HEK293 (cell line): ENCODE measurements at regions not wholly inside any gene's neighbourhood (a gene's known extent, or its start where the extent isn't known, plus 50 kb on each side); places are given as distances from the start of the nearest gene placed in this dataset.

ENCODE experiments used
- SP7 ChIP-seq: fragments of 450-650 bp; formaldehyde crosslinking; IDR thresholded peaks from 2 replicates; pipeline ENCODE4 v1.5.1; 2016; ENCODE audit warnings: missing biosample characterization, missing genetic modification characterization
- TCF7L2 ChIP-seq: IDR thresholded peaks from 2 replicates; pipeline ENCODE4 v1.6.1; 2011; ENCODE audit warnings: low read depth, mild to moderate bottlenecking, inconsistent platforms, low read length, moderate library complexity, borderline replicate concordance
- ZNF324 ChIP-seq: fragments of 450-650 bp; formaldehyde crosslinking; IDR thresholded peaks from 2 replicates; pipeline ENCODE4 v1.5.1; 2016; ENCODE audit warnings: missing biosample characterization, missing genetic modification characterization
- ZNF501 ChIP-seq: fragments of 450-650 bp; formaldehyde crosslinking; IDR thresholded peaks from 2 replicates; pipeline ENCODE4 v1.5.1; 2016; ENCODE audit warnings: missing biosample characterization, missing genetic modification characterization
- ZNF548 ChIP-seq: fragments of 450-650 bp; formaldehyde crosslinking; IDR thresholded peaks from 2 replicates; pipeline ENCODE4 v1.5.1; 2016; ENCODE audit warnings: missing biosample characterization, missing genetic modification characterization
- ZNF561 ChIP-seq: fragments of 450-650 bp; IDR thresholded peaks from 2 replicates; pipeline ENCODE4 v1.5.1; 2018; ENCODE audit warnings: missing biosample characterization, missing genetic modification characterization, borderline replicate concordance
- ZNF777 ChIP-seq: fragments of 450-650 bp; formaldehyde crosslinking; IDR thresholded peaks from 2 replicates; pipeline ENCODE4 v1.5.1; 2017; ENCODE audit warnings: missing biosample characterization, missing genetic modification characterization, borderline replicate concordance
- TF ChIP-seq, protein P1 (sequence below): fragments of 450-650 bp; formaldehyde crosslinking; conservative IDR thresholded peaks from 2 replicates; pipeline ENCODE4 v1.5.1; 2016; ENCODE audit warnings: low read depth, missing biosample characterization, missing genetic modification characterization
- TF ChIP-seq, protein P2 (sequence below): IDR thresholded peaks from 2 replicates; pipeline ENCODE4 v1.6.1; 2011; ENCODE audit warnings: mild to moderate bottlenecking, low read depth, low read length, borderline replicate concordance
- TF ChIP-seq, protein P3 (sequence below): sonication (generic); formaldehyde crosslinking; IDR thresholded peaks from 2 replicates; pipeline ENCODE4 v1.8.1; 2022; ENCODE audit warnings: mild to moderate bottlenecking, moderate library complexity, missing genetic modification reagents
- TF ChIP-seq, protein P4 (sequence below): fragments of 450-650 bp; formaldehyde crosslinking; IDR thresholded peaks from 2 replicates; pipeline ENCODE4 v1.5.1; 2016; ENCODE audit warnings: missing biosample characterization, missing genetic modification characterization
- TF ChIP-seq, protein P5 (sequence below): fragments of 450-650 bp; formaldehyde crosslinking; IDR thresholded peaks from 2 replicates; pipeline ENCODE4 v1.5.1; 2016; ENCODE audit warnings: missing biosample characterization, missing genetic modification characterization

DNA sequence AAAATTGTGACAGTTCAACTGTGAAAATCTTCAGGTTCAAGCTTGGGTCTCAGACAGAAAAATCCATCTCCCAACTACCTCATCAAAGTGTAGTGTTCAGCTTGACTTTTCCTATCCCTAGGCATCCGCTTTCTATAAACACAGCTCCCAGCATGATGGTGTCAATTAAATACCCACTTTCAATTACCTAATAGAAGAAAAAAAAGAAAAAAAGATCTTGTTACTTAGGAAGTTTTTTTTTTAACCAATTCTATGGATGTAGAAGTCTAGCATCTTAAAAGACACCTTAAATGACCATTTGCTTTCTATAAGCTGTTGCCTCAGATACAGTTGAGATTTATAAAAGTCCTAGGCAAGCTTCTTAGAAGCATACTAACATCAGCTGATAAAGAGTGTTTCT is 244.1 kb upstream of the MTNR1B start:
- TF ChIP-seq ZNF548 (tag by site-specific recombination) (no peak), ZNF561 (tag by site-specific recombination) (no peak), ZNF501 (tag by site-specific recombination) (no peak), ZNF777 (tag by site-specific recombination) (no peak), ZNF324 (tag by site-specific recombination) (no peak), SP7 (tag by site-specific recombination) (no peak), TCF7L2 (no peak)
- TF ChIP-seq, protein P1, sequence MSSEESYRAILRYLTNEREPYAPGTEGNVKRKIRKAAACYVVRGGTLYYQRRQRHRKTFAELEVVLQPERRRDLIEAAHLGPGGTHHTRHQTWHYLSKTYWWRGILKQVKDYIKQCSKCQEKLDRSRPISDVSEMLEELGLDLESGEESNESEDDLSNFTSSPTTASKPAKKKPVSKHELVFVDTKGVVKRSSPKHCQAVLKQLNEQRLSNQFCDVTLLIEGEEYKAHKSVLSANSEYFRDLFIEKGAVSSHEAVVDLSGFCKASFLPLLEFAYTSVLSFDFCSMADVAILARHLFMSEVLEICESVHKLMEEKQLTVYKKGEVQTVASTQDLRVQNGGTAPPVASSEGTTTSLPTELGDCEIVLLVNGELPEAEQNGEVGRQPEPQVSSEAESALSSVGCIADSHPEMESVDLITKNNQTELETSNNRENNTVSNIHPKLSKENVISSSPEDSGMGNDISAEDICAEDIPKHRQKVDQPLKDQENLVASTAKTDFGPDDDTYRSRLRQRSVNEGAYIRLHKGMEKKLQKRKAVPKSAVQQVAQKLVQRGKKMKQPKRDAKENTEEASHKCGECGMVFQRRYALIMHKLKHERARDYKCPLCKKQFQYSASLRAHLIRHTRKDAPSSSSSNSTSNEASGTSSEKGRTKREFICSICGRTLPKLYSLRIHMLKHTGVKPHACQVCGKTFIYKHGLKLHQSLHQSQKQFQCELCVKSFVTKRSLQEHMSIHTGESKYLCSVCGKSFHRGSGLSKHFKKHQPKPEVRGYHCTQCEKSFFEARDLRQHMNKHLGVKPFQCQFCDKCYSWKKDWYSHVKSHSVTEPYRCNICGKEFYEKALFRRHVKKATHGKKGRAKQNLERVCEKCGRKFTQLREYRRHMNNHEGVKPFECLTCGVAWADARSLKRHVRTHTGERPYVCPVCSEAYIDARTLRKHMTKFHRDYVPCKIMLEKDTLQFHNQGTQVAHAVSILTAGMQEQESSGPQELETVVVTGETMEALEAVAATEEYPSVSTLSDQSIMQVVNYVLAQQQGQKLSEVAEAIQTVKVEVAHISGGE (tag by site-specific recombination) = no peak
- TF ChIP-seq, protein P2, sequence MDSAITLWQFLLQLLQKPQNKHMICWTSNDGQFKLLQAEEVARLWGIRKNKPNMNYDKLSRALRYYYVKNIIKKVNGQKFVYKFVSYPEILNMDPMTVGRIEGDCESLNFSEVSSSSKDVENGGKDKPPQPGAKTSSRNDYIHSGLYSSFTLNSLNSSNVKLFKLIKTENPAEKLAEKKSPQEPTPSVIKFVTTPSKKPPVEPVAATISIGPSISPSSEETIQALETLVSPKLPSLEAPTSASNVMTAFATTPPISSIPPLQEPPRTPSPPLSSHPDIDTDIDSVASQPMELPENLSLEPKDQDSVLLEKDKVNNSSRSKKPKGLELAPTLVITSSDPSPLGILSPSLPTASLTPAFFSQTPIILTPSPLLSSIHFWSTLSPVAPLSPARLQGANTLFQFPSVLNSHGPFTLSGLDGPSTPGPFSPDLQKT = no peak
- TF ChIP-seq, protein P3, sequence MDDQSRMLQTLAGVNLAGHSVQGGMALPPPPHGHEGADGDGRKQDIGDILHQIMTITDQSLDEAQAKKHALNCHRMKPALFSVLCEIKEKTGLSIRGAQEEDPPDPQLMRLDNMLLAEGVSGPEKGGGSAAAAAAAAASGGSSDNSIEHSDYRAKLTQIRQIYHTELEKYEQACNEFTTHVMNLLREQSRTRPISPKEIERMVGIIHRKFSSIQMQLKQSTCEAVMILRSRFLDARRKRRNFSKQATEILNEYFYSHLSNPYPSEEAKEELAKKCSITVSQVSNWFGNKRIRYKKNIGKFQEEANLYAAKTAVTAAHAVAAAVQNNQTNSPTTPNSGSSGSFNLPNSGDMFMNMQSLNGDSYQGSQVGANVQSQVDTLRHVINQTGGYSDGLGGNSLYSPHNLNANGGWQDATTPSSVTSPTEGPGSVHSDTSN (CRISPR knock-in tag) = no peak
- TF ChIP-seq, protein P4, sequence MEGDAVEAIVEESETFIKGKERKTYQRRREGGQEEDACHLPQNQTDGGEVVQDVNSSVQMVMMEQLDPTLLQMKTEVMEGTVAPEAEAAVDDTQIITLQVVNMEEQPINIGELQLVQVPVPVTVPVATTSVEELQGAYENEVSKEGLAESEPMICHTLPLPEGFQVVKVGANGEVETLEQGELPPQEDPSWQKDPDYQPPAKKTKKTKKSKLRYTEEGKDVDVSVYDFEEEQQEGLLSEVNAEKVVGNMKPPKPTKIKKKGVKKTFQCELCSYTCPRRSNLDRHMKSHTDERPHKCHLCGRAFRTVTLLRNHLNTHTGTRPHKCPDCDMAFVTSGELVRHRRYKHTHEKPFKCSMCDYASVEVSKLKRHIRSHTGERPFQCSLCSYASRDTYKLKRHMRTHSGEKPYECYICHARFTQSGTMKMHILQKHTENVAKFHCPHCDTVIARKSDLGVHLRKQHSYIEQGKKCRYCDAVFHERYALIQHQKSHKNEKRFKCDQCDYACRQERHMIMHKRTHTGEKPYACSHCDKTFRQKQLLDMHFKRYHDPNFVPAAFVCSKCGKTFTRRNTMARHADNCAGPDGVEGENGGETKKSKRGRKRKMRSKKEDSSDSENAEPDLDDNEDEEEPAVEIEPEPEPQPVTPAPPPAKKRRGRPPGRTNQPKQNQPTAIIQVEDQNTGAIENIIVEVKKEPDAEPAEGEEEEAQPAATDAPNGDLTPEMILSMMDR (tag by site-specific recombination) = no peak
- TF ChIP-seq, protein P5, sequence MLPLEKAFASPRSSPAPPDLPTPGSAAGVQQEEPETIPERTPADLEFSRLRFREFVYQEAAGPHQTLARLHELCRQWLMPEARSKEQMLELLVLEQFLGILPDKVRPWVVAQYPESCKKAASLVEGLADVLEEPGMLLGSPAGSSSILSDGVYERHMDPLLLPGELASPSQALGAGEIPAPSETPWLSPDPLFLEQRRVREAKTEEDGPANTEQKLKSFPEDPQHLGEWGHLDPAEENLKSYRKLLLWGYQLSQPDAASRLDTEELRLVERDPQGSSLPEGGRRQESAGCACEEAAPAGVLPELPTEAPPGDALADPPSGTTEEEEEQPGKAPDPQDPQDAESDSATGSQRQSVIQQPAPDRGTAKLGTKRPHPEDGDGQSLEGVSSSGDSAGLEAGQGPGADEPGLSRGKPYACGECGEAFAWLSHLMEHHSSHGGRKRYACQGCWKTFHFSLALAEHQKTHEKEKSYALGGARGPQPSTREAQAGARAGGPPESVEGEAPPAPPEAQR = no peak
